Muscle of arm (tissue), 1 donor: ENCODE measurements at regions not wholly inside any gene's neighbourhood (a gene's known extent, or its start where the extent isn't known, plus 50 kb on each side); places are given as distances from the start of the nearest gene placed in this dataset.
A peak's percentile ranks its signal among the peaks of the same experiment; 100 is the strongest.

ENCODE experiments used
- DNase-seq: peaks from one replicate; pipeline ENCODE4 v3.0.0-alpha.2; 2013

DNA sequence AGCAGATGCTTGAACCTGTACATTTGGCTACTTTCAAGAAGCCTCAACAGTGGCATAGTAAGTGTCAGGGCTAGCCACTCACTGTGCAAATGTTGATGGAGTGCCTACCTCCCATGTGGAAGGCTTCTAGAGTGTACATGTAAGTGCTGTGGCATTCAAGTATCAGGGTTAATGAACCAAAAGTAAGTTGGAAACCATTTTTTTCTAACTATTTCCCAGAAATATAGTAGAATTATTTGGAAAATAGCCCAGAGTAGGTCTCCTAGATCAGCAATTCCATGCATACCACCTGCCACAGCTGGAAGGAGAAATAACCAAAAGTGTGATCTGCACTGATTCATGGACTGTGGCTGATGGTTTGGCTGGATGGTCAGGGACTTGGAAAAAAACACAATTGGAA, 53.3 kb downstream of the FOXD1 start:
- DNase-seq = no peak

DNA sequence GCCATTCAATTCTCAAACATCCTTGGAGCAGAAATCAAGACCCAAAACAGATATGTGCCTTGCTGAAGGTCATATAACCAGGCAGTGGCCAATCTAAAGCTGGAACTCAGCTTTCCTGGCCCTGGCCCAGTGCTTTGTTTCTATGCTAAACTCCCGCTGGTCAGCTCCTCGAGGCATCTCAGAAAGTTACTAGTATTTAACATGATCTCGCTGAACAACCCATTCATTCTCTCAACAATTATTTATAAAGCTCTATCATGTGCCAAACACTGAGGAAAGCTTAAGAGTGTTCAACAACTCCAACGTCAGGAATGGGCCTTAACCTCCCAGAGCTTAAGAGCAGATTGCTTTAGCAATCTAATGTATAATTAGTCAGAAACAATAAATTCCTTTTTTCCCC, 54.0 kb downstream of the FOXD1 start:
- DNase-seq = no peak

DNA sequence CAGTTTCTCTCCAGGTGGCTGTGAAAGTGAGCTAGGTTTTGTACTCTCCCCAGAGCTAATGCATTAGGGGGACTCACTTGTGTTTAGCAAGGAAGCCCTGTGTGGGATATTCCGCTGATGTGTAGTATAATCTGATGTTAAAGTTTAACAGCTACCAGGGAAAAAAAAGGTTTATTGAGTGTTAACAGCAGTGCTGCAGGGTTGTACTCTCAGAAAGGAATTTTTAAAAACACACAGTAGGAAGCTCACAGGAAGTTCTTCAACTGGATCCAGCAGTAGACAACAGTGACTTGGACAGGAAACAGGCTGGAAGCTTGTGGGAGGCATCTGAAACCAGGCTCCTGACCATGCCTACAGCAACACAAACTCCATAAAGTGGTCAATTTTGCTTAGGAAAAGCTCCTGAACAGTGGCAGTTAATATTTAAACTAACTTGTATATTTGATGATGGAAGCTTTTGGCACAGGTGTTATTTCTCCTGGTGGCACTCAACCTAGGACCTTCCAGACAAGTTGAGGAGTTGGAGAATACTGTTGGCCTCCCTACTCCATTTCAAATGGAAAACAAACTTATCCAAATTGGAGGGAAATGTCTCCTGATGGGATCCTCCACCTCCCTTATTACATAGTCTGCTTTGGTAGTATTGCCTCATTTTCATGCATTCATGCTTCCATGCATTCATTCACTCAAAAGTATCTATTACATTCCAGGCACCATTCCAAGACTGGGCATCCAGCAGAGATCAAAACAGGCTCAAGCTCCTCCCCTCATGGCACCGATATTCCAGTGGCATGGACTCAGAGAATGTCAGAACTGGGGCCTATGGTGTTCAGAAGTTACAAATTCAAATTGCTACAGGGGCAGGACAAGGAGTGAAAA, 54.7 kb downstream of the FOXD1 start:
- DNase-seq = no peak

DNA sequence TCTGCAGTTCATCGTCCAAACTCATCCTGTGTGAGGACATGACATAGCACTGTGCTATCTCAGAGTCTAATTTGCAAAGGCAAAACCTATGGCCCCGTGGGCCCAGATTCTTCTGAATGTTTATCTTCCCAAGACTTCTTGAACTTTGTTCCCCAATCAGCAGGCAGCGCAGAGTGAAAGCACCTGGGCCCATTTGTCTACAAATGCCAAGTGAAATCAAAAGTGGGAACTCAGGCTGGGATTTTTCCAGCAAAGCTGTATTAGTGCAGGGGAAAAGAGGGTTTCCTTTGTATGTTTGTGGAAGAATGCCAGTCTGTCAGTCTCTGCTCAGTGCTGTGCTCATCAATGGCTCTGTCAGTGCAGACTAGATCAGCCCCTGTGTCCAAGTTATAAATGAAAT, 55.8 kb downstream of the FOXD1 start:
- DNase-seq = no peak

DNA sequence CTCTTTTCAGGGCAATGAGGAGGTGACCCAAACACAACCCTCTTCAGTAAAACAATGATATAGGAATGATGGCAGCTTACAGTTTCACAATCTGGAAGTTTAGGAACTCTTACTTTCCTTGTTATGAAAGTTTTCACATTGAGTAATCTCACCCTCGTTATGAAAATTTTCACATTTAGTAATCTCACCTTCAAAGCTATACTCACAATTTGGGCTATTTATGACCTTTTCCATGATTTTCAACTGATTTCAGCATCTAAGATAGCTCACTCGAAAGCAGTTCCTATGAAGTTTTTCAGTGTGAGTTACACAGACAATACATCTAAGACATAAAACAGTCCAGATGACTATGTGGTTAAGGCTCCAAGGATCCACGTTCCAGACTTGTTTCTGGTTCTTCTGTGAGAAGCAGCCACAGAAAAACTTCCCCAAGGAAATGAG, 57.1 kb downstream of the FOXD1 start:
- DNase-seq = no peak

DNA sequence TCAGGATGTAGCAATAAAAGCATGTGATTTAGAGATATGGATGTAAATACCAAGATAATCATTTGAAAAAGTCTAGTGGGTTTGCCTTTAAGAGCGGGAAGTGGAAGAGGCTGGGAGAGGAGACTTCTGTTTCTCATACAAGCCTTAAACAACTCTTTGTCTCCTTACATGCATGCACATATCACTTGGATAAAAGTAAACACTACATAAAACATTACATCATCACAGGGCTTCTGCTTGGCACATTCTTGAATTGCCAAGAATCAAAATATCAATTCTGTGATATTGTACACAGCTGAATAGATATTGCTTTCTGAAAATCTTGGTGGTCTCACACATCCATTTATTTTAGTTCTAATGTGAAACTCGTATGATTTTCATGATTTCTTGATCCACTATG, 57.6 kb downstream of the FOXD1 start:
- no peak for DNase-seq

DNA sequence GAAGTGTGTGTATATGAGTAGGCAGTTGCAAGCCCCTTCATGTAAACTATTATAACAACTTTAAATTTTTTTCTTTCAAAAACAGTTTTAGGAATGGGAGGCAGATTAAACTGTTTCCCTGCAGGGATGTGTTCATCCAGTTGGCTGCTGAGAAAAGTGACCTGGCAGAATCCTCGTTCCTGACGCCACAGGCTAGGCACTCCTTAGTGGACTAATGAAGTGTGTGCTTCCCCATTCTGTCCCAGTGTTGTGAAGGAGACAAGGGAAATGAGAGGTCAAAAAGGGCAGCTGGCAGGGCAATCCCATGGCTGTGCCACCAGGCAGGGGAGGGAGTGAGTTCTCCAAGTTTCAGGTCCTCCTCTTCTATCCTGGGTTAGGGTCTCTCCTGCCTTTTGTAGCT, 59.8 kb downstream of the FOXD1 start:
- DNase-seq = no peak

DNA sequence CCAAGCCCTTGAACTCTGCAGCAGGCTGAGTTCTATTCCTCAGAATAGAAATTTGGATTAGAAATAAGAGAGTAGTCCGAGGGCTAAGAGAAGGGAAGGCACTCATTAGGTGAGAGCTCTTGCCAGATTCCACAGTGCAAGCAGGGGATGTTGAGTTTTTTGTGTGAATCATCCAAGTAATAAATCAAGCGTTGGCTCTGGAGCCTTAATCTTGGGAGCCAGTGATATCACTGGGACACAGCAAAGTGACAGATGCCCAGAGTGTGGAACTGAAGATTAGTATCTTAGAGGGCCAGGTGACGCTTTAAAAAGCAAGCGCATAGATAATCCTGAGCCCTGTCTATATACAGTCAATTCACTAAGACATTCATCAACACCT, 60.3 kb downstream of the FOXD1 start:
- no peak for DNase-seq

DNA sequence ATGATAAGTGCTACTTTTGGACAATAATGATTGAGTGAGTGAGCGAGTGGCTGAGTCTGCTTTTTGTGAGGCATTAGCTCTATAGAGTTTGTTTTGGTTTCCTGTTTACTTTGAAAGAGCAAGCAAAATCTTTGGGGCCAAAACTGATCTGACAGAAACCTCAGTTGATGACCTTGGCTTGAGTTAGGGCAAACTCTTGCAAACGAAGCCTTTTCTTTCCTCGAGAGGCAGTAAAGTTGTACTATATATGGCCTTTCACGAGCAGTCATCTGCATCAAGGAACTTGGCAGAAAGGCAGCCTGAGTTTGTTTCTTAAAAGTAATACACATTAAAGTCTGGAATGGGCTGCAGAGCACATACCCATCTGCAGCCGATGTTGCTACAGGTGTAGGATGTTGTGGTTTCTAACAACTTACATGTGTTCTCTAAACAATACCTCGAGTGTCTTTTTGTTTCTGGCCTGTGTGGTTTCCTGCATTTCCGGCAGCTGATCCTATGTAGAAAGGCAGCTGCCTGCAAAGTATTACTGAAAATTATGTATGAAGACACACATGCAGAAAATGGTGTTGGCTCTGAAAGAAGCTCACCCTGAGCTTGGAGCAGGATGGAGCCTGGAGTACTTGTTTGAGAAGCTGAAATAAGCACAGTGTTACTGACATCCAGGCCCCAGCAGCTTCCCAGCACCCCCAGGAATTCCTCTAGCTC, 60.8 kb downstream of the FOXD1 start:
- DNase-seq = peak; percentile 62

DNA sequence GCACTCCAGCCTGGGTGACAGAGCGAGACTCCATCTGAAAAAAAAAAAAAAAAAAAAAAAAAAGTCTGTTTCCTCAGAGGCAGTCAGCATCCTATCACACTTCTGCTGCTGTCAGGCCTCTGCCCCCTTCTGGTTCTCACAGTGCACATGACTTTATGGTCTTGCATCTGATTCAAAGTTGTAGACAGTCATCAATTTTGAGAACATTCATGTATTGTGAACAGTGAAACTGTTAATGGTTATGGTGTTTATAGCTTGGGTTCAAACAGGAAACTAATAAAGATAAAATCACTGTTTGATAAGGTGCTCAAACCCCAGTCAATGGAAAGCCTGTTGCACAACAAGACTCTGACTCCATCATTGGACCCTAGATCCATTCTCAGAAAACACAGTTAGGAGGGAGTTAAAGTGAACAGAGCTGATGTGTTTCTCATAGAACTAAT, 61.4 kb downstream of the FOXD1 start:
- no peak for DNase-seq

DNA sequence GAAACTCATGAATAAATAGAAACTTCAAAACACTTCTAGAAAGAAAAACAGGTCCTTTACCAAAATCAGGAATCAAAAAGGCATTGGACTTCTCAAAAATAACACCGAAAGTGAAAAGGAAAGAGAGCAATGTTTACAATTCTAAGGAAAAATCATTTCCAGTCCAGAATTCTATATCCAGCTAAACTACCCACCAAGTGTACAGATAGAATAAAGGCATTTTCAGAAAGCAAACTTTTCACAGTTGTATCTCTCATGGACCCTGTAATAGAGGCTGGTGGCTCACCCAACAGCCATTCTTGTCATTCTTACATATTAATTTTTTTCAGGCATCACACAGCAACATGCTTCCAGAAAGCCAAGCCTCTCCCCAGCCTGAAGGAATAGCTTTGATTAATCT, 63.7 kb downstream of the FOXD1 start:
- no peak for DNase-seq

DNA sequence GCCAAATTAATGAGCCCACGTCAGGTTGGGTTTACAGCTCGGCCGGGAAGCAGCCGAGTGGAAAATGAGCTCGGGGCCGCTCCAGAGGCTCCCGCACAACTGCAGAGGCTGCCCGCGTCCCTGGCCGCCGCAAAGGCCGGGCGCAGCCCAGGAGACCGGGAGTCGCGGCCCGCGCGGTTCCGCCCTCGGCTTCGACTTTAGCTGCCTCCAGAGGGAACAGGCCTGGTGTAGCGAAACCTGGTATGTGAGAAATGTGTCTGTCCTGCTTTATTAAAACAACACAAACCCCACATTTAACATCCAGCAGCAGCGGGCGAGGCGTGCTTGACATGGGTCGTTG, 66.2 kb downstream of the FOXD1 start:
- DNase-seq = no peak

DNA sequence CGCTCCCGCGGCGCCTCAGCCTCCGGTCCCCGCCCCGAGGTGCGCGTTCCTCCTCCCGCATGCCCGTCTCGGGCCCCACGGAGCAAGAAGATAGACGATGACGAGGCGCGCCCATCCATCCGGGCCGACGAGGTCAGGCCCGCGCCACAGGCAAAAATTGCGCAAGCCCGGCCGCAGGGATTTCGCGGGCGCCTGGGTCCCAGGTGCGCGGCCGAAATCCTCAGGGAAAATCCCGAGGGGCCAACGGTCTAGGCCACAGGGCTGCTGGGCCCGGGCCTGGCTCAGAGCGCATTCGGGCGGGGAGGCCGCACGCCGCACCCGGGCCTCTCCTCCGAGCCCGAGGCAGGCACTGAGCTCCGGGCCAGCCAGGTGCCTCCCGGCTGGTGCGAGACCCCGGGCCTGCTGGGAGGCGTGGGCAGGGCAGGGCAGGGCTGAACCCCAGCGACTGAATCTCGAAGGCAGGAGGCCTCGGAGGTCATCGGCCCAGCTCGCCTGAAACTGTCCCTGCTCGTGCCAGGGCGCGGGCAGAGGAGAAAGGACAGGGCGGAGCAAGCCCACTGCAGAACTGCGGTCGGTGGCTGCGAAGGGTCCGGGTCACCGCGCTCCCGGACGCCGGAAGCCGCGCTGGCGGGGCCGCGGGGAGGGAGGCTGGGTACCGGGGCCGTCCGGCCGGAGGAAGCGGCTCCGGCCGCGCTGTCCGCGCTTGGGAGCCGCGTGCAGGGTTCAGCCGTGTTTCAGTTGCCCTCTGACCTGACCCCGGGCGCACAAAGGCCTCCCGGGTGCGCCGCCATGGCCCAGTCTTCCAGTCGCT, 66.8 kb downstream of the FOXD1 start:
- DNase-seq = no peak

DNA sequence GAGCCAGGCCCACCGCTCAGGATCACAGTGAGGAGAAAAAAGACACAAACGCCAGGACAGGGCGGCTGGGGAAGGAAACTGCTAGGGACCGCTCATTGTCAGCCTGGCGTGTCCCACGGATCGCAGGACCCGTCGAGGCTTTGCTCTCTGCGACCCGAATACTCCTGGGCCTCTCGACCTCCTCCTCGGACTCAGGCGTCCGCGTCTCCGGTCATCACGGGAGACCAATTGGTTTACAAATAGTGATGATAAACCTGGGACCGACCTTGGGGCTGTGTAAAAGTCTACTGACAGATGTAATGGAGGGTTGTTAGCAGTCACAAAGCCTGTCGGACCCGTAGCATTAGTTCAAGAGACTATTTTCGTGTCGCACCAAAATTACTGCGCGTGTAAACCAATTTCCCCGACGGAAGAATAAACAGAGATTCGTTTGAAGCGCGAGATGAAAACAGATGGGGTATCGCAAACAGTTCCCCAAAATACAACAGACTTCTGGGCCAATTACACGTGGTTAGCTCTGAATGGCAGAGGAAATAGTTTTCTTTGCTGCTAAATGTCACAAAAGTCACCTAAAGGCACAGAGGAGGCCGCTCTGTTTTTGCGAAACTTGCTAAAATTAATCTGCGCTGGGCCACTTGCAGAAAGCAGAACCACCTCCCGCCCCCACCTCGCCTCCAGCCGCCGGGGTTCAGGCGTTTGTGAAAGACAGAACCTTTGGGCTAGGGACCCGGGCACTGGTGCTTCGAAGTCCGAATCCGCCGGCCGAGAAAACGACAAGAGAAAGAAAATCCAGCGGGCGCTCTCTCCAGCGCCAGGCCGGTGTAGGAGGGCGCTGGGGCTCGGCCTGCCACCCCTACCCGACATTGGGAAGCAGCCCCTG, 67.6 kb downstream of the FOXD1 start:
- no peak for DNase-seq

DNA sequence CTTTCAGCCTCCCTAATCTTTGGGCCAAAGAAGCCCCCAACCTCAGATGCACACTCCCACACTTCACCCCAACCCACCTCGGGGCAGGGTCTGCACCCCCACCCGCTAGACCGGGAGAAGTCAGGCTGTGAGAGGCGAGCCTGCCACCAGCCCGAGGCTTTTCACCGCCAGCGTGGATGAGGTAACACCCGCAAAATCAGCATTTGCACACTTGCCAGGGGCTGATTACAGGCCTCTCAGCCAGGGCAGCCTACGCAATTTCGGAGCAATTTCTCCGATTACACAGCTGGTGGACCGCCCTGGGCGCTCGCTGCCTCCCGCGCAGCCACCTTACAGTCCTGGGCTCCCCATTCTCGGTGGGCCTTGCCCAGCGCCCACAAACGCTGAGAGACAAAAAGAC, 68.5 kb downstream of the FOXD1 start:
- no peak for DNase-seq

DNA sequence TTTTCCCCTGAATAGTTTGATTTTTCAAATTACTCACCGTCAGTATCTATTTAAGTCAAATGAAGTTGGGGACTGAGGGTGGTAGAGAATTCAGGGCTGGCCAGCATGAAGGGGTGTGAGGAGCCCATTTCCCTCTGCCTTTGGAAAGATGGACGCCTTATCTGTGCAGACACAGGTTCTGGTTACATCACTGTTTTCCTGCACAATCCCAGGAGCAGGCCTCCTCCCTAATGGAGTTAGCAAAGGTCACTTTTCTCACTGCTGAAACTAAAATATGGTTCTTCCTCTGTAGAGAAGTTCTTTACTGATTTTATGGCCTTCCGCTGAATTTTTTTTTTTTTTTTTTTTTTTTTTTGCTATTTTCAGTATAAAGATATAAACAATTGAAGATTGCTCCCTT, 69.1 kb downstream of the FOXD1 start:
- DNase-seq = no peak

DNA sequence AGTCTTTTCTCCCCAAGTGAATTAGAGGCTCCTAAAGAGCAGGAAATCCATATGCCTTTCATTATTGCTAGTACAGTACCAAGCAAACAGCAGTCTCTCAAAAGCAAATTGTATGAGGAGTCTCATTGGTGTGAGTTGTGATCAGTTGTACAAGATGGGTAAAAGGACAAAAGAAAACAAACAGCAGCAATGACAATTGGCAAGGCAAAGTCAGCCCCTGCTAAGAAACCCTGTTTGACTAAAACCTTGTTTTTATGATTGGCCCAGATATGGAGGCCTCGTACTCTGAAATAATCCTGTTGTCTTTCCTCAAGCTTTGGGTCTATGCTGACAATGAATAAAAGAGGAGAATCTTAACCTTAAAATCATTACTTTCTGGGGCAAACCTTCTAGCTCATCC, 69.8 kb downstream of the FOXD1 start:
- DNase-seq = no peak

DNA sequence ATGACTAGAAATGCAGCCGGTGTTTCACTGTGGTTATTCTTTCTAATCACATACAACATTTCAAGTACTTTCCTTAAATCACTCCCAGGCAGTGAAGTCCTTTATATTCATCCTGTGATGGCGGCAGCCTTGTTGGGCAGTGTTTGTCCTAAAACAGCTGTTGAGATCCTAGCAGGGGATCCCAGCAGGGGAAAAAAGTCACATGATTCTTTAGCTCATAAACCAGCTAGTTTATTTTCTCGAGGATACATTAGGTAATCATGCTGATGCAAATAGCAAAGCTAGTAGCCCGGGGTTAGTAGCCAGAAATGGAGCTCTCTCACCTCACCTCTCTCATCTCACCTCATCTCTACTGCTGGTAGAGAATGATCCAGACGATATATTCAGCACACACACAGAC, 70.5 kb downstream of the FOXD1 start:
- DNase-seq = no peak

DNA sequence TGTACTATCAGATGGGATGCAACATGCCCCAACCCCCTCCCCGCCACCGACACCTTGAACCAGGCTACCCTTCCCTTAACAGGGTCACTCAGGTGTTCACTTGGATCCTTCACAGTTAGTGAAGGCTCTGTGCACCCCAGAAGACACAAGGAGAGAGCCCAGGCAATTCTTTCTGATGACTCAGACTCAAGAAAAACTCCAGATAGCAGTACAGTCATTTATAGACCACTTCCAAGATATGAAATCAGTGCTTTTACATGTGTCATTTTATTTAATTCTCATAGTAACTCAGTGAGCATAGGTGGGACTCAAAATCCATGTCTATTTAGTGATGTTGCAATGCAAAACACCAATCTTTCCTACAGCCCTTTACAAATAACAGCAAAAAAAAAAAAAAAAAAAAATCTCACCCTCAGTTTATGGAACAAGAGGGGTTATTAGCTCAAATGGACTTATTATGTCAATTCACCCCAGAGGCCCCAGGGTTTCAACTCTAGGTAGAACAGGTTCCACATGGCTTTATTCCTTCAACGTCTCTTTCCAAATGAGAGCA, 71.9 kb downstream of the FOXD1 start:
- DNase-seq = no peak

DNA sequence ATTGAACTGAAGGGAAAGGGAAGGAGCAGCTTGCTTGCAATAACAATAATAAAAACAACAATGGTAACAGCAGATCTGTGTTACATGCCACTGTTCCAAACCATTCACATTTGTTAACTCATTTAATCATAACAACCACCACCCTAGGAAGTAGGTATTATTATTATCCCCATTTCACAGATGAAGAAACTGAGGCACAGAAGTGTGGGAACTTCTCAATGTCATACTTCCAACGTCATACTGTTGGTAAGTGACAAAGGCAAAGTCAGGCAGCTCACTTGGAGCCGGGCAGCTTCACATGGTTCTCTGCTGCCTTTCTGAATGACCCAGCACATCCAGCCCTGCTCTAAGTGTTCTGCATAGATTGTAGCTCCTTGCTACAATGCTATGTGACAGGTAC, 72.6 kb downstream of the FOXD1 start:
- DNase-seq = no peak

DNA sequence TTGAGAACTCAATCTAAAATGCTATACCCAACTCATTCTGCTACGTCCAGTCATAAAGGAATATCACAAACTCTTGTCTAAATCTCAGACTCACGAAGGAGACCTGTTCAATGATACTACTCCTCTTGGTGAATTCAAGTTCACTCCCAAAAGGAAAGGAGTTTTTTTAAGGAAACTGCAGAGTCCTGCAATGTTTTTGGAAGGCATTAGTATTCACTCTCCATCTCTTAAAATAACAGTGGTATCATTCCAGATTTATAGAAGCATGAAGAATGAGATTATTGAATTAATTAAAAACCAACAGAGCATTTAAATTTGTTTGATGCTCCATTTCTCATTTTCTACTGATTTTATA, 73.4 kb downstream of the FOXD1 start:
- no peak for DNase-seq
